ENCODE measurements at regions not wholly inside any gene's neighbourhood (a gene's known extent, or its start where the extent isn't known, plus 50 kb on each side); places are given as distances from the start of the nearest gene placed in this dataset.

DNA sequence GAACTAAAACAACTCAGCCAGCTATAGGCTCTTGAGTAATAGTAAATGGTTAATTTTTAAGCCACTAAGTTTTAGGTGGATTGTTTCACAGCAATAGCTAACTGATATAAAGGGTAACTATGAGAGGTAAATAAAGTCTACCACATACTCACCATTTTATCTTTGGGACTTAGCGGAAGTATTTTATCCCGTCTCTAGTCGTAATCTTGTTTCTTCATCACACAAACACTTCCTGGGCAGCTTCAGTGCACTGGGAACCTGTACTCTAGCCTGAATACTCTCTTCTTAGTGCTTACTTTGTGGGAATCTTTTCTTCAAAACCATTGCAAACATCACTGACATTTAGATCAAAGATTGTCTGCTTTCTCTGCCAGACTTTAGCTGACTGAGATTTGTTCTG is 360.5 kb downstream of the EPHA4 start:
- Histone ChIP-seq H3K9me3 (no peaks in the 10 kb centered on the region), H3K27ac (no peak overlapping the region), H3K27me3 (no peaks in the 10 kb centered on the region), H3K4me3 (no peak overlapping the region), H3K4me1 (no peaks in the 10 kb centered on the region), H3K36me3 (no peaks in the 10 kb centered on the region)
- ATAC-seq = no peak
- no peak for DNase-seq
- TF ChIP-seq, protein P1, sequence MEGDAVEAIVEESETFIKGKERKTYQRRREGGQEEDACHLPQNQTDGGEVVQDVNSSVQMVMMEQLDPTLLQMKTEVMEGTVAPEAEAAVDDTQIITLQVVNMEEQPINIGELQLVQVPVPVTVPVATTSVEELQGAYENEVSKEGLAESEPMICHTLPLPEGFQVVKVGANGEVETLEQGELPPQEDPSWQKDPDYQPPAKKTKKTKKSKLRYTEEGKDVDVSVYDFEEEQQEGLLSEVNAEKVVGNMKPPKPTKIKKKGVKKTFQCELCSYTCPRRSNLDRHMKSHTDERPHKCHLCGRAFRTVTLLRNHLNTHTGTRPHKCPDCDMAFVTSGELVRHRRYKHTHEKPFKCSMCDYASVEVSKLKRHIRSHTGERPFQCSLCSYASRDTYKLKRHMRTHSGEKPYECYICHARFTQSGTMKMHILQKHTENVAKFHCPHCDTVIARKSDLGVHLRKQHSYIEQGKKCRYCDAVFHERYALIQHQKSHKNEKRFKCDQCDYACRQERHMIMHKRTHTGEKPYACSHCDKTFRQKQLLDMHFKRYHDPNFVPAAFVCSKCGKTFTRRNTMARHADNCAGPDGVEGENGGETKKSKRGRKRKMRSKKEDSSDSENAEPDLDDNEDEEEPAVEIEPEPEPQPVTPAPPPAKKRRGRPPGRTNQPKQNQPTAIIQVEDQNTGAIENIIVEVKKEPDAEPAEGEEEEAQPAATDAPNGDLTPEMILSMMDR (IDR thresholded peaks at IDR 0.05) = no peak
- intact Hi-C loops (cut with DNase I) = no loop called here

DNA sequence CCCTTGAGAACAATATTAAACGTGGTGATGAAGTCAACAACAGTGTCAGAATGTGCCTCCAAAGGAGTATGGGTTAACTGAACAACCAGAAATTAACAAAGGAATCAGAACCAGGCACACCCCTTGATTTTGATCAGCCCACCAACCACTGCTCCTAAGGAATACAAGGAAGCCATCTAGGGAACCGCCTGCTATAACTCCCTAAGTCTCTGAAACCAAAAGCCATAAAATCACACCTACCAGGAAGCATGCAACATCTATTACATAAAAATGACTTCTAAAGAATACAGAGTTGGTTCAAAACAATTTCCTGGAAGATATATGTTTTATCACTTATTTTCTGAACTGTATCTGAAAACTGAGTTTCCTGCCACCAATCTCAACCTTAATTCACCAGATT is 360.0 kb downstream of the EPHA4 start:
- Histone ChIP-seq H3K36me3 (no peaks in the 10 kb centered on the region), H3K4me1 (no peaks in the 10 kb centered on the region), H3K27ac (no peak overlapping the region), H3K27me3 (no peaks in the 10 kb centered on the region), H3K4me3 (no peak overlapping the region), H3K9me3 (no peaks in the 10 kb centered on the region)
- intact Hi-C loops (cut with DNase I) = no loop called here
- TF ChIP-seq, protein P1 (IDR thresholded peaks at IDR 0.05) = no peak
- DNase-seq (no peak), ATAC-seq (no peak)

DNA sequence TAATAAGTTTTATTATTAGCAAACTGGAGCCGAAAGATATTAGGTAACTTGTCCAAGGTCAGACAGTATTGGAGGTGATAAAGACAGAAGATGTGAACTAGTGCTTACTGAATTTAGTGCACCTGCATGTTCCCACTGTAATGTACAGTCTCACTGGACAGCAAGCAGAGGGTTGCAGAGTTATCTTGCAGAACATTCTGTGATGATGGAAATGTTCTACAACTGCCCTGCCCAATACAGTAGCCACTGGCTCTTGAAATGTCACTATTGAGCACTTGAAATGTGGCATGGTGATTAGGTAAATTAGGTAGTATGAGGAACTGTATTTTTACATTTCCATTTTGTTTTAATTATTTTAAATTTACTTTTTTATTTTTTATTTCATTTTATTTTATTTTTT is 356.6 kb downstream of the EPHA4 start:
- H3K27me3 ChIP-seq = no peaks in the 10 kb centered on the region
- H3K4me3 ChIP-seq = no peak overlapping the region
- H3K4me1 ChIP-seq = no peaks in the 10 kb centered on the region
- H3K27ac ChIP-seq = no peak overlapping the region
- ATAC-seq (no peak), DNase-seq (no peak)
- no peaks in the 10 kb centered on the region for H3K9me3 ChIP-seq
- H3K36me3 ChIP-seq = no peaks in the 10 kb centered on the region
- TF ChIP-seq, protein P1 (IDR thresholded peaks at IDR 0.05) = no peak
- intact Hi-C loops (cut with DNase I) = no loop called here

DNA sequence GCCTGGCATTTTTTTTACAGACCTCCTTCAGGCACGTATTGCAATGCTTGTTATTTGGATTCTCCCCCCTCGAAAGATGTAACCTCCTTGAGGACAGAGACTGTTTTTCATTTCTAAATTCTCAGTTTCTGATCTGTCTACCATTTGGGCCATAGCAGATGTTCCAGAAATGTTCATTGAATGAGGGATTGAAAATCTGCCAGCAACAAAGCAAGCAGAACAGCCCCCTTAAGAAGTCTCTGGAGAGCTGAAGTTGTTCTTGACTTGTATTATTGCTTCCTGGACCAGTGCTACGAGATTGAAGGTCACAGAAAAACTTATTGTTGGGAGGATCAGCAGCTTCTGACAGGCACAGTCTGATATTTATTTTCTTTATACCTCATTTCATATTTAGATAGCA is 355.5 kb downstream of the EPHA4 start:
- Histone ChIP-seq H3K4me1 (no peaks in the 10 kb centered on the region), H3K9me3 (no peaks in the 10 kb centered on the region), H3K36me3 (no peaks in the 10 kb centered on the region), H3K27ac (no peak overlapping the region), H3K4me3 (no peak overlapping the region), H3K27me3 (no peaks in the 10 kb centered on the region)
- DNase-seq (no peak), ATAC-seq (no peak)
- TF ChIP-seq, protein P1 (IDR thresholded peaks at IDR 0.05) = no peak
- intact Hi-C loops (cut with DNase I) = no loop called here

DNA sequence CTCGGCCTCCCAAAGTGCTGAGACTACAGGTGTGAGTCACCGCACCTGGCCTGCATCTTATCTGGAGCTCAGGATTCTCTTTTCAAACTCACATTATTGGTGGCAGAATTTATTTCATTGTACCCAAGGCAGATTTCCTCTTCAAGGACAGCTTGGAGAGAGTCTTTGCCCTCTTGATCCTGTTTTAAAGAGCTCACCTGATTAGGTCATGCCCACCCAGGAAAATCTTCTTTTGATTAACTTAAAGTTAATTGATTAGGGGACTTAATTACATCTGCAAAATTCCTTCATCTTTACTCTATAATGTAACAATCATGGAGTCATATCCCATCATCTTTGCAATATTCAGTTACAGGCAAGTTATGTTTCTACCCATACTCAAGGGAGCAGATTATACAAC is 346.4 kb downstream of the EPHA4 start:
- intact Hi-C loops (cut with DNase I) = no loop called here

More for the DNA sequence above, 346.4 kb downstream of the EPHA4 start:
- Histone ChIP-seq H3K4me3 (no peak overlapping the region), H3K9me3 (no peaks in the 10 kb centered on the region), H3K27me3 (no peaks in the 10 kb centered on the region), H3K36me3 (no peaks in the 10 kb centered on the region), H3K4me1 (no peaks in the 10 kb centered on the region), H3K27ac (no peak overlapping the region)
- TF ChIP-seq, protein P1 (IDR thresholded peaks at IDR 0.05) = no peak
- ATAC-seq (no peak), DNase-seq (no peak)
